Loucy (cell line): ENCODE measurements at regions not wholly inside any gene's neighbourhood (a gene's known extent, or its start where the extent isn't known, plus 50 kb on each side); places are given as distances from the start of the nearest gene placed in this dataset.

ENCODE experiments used
- CTCF ChIP-seq: fragments of 200-600 bp; sonication (generic); conservative IDR thresholded peaks from 2 replicates; pipeline ENCODE4 v1.5.1; 2014; ENCODE audit warnings: mild to moderate bottlenecking, antibody characterized with exemption, low read length
- EZH2phosphoT487 ChIP-seq: fragments of 200-600 bp; IDR thresholded peaks from 2 replicates; pipeline ENCODE4 v1.6.1; 2018; ENCODE audit warnings: antibody characterized with exemption, mild to moderate bottlenecking, moderate library complexity, borderline replicate concordance

DNA sequence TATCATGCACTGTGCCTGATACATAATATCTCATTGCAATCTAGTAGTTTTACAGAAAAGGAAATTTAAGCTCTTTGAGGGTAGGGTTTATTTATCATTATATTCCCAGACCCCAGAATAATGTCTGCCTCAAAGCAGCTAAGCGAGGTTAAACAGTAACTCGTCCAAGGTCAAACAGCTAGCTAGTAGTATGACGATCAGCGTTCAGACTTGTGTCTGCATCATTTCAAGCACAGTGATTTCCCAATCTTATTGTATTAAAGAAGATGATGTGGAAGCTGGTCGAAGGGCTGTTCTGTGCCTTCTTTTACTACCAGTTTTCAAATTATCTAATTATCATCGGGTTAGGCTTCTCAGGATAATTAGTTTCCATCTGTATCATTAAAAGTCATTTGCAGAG is 55.1 kb upstream of the NFIB start:
- TF ChIP-seq CTCF (no peak), EZH2phosphoT487 (no peak)
